ENCODE measurements at regions not wholly inside any gene's neighbourhood (a gene's known extent, or its start where the extent isn't known, plus 50 kb on each side); places are given as distances from the start of the nearest gene placed in this dataset.

DNA sequence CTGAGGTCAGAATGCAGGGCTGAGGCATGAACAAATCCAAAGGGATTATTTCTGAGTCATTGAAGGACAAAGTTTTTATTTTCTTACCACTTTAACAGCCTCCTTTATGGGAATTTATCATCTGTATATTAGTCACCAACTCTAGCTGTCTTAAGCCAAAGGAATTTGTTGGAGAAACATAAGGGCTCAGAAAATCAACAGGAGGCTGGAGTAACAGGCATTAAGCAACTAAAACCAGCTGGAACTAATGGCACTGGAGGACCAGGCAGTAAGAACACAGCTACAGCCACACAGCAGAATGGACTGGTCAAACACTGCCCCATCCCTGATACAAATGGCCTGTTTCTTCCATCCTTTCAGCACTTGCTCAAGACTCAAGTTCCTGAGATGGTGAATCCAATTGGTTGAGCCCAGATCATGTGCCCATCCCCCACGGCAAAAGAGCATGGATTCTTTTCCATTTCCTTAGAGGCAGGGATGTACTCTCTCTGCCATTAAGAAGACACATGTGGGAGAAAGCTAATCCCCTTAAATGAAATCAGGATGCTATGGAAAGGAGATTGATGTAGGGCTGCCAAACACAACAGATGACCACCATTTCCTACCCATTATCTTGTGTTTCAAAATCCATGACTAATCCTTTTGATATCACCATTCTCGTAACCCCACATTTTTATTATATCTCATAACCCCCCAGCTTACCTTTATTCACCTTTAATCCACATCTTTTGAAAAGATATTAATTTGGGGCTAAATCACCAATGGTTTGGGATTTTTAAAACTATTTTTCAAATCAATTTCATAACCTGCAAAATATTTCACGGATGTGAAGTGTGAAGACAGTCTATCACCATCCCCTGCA, 157.0 kb upstream of the FNDC3A start:
- TF ChIP-seq, protein P1, sequence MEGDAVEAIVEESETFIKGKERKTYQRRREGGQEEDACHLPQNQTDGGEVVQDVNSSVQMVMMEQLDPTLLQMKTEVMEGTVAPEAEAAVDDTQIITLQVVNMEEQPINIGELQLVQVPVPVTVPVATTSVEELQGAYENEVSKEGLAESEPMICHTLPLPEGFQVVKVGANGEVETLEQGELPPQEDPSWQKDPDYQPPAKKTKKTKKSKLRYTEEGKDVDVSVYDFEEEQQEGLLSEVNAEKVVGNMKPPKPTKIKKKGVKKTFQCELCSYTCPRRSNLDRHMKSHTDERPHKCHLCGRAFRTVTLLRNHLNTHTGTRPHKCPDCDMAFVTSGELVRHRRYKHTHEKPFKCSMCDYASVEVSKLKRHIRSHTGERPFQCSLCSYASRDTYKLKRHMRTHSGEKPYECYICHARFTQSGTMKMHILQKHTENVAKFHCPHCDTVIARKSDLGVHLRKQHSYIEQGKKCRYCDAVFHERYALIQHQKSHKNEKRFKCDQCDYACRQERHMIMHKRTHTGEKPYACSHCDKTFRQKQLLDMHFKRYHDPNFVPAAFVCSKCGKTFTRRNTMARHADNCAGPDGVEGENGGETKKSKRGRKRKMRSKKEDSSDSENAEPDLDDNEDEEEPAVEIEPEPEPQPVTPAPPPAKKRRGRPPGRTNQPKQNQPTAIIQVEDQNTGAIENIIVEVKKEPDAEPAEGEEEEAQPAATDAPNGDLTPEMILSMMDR (IDR thresholded peaks at IDR 0.05) = no peak
- TF ChIP-seq POLR2AphosphoS5 (IDR thresholded peaks at IDR 0.05) = no peak
- no peak for TF ChIP-seq POLR2A (IDR thresholded peaks at IDR 0.05)
- no peak for TF ChIP-seq EP300 (IDR thresholded peaks at IDR 0.05)

Data from sigmoid colon (tissue), 4 donors.